Breast epithelium (tissue), 3 donors: ENCODE measurements at regions not wholly inside any gene's neighbourhood (a gene's known extent, or its start where the extent isn't known, plus 50 kb on each side); places are given as distances from the start of the nearest gene placed in this dataset.

Experiments used
- POLR2A ChIP-seq: fragments of 450-650 bp; IDR thresholded peaks from one replicate; pipeline ENCODE4 v1.6.1; 2016; ENCODE audit warnings: antibody characterized with exemption, mild to moderate bottlenecking, moderate library complexity
- TF ChIP-seq, protein P1 (sequence below), 3 donors: fragments of 450-650 bp; IDR thresholded peaks; one replicate each; pipeline ENCODE4 v1.5.1; 2016 to 2017; ENCODE audit warnings: antibody characterized with exemption in 3 of 3, mild to moderate bottlenecking in 3 of 3, moderate library complexity in 3 of 3

DNA sequence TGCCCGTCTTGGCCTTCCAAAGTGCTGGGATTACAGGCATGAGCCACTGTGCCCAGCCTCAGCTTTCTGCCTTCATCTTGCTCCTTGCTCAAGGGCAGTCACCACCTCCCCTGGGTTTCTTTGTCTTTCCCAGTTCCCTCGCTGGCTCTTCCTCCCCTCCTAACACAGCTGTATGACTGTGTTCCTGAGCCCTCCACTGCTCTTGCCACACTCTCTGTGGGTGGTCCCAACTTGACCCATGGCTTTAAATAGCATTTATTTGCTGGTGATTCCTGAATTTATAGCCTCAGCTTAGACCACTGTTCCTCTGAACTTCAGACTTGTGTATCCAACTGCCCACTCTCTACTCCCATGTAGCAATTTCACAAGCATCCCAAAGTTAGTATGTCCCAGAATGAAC lies 181.3 kb downstream of the BAMBI start:
- TF ChIP-seq, protein P1, sequence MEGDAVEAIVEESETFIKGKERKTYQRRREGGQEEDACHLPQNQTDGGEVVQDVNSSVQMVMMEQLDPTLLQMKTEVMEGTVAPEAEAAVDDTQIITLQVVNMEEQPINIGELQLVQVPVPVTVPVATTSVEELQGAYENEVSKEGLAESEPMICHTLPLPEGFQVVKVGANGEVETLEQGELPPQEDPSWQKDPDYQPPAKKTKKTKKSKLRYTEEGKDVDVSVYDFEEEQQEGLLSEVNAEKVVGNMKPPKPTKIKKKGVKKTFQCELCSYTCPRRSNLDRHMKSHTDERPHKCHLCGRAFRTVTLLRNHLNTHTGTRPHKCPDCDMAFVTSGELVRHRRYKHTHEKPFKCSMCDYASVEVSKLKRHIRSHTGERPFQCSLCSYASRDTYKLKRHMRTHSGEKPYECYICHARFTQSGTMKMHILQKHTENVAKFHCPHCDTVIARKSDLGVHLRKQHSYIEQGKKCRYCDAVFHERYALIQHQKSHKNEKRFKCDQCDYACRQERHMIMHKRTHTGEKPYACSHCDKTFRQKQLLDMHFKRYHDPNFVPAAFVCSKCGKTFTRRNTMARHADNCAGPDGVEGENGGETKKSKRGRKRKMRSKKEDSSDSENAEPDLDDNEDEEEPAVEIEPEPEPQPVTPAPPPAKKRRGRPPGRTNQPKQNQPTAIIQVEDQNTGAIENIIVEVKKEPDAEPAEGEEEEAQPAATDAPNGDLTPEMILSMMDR (IDR thresholded peaks at IDR 0.05), result no peak
- TF ChIP-seq POLR2A, result no peak
